GM21367 (cell line): ENCODE measurements at regions not wholly inside any gene's neighbourhood (a gene's known extent, or its start where the extent isn't known, plus 50 kb on each side); places are given as distances from the start of the nearest gene placed in this dataset.

Source experiments
- ATAC-seq: cut with Tn5 transposase; IDR thresholded peaks from one replicate; pipeline ENCODE4 v1.9.1; 2021; ENCODE audit not compliant: unreplicated experiment

- no peak for ATAC-seq
These were observed 58.1 kb upstream of the MEF2A start for GRCh38 chr15:99507504-99508310.

DNA sequence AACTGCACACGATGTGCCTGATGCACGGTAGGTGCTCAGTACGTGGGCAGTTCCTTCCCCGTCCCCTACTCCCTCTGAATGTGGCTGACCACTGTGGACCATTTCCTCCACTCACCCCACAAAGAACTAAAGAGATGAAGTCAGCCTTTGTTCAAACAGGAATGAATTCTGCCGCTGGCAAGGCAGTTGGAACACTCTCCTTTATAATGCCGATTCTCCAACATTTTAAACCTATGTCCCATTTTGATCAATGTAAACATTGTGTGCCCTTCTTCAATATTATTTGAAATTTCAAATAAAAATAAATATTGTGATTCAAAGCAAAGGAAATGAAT is 57.5 kb upstream of the MEF2A start:
- ATAC-seq: no peak

GRCh38 chr15:99508852-99509251 is 56.9 kb upstream of the MEF2A start:
- ATAC-seq: no peak

DNA sequence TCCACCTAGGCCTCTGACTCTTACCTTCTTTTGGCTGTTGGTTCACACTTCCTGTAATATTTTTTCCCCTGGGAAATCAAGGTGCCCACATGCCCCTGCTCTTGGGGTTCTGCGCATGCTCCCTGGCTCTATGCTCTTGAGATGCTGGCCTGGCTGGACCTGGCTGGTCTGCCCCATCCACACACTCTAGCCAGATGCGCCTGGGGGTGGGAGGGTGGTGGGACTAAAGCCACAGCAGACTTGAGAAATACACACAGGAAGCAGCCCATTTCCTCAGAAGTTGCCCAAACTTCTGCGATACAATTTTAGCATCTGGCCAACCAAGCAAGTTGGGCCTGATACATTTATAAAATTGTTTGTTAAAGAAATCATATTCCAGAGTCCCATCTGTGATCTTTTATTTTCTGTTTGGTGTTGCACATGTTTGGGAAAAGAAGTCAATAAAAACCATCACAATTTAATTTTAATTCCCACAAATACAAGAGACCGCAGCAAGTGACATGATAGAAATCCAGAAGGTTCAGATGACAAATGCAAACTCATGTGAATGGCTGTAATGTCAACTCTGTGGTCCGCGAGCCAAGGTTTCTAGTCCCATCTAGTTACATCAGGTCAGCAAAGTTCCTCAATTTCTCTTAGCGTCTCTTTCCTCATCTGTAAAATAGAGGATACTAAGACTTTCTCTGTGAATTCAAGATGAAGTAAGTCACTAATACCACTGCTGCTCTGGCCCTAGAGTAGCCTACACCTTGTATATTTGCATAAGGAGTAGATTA is 55.9 kb upstream of the MEF2A start:
- no peak for ATAC-seq

DNA sequence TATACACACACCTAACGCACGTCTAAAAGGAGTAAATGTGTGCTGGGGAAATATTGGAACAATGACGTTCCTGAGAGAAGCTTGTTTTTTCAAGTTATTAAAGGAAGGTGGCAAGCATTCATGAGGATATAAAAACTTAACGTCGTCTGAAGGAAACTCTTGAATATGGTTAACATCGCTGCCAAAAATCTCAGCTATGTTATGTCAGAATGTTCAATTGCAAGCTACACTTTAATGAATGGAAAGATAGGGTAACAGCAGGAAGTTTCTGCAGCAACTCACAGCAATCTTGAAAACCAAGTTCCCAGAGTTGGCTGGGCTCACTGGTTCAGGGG is 54.3 kb upstream of the MEF2A start:
- no peak for ATAC-seq

- ATAC-seq: peak; percentile 54
These were observed 53.7 kb upstream of the MEF2A start for GRCh38 chr15:99511866-99512661.

GRCh38 chr15:99514306-99514705 is 51.5 kb upstream of the MEF2A start:
- no peak for ATAC-seq
